ENCODE measurements at regions not wholly inside any gene's neighbourhood (a gene's known extent, or its start where the extent isn't known, plus 50 kb on each side); places are given as distances from the start of the nearest gene placed in this dataset.

DNA sequence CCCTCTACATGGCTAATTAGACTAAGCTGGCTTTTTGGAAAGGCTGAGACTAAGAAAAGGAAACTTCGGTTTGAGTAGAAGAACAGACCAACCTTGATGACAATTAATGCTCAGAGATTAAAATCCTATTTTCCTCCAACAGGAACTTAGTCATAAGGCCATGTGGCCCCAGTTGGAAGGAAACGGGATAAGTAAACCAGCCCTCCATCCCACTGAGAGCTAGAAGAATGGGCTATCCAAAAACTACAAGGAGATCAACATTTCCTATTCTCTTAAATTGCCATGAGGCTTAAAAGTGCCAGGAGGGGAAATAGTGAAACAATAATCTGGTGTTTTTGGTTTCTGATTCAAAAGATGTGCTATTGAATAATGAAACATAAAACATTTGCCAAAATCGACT, 216.6 kb downstream of the PAX3 start:
- TF ChIP-seq EZH2 (IDR thresholded peaks at IDR 0.05; ENCODE audit: low read length, missing control alignments) = no peak
- no peak for TF ChIP-seq CTCF (conservative IDR thresholded peaks at IDR 0.05 in 1 of 2, IDR thresholded peaks at IDR 0.05 in 1 of 2; ENCODE audit: low read depth in 1 of 2, low read length in 2 of 2)
